ENCODE measurements at regions not wholly inside any gene's neighbourhood (a gene's known extent, or its start where the extent isn't known, plus 50 kb on each side); places are given as distances from the start of the nearest gene placed in this dataset.

DNA sequence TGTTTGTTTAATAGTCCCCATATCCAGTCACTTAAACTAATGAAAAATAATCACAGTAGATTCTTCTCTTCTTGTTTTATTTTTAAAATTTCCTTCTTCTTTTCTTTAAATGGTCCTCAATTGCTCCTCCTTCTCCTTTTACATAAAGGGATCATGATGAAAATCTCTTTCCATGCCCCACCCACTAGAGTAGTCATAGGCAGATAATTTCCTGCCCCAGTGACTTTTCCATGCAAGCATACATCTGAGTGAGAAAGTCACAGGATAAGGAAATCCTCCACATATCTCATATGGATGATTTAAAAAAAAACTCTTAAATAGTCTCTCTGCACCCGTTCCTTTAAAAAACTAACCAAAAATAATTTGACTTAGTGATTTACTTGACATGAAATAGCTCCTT is 552.3 kb upstream of the SETBP1 start:
- H3K9me3 ChIP-seq (ENCODE audit: control insufficient read depth, insufficient read depth, low read depth, low read length), result no peaks in the 10 kb centered on the region
- H3K27ac ChIP-seq (ENCODE audit: extremely low read depth, low read depth, low read length), result no peak overlapping the region
- TF ChIP-seq ZNF211 (tag by site-specific recombination; IDR thresholded peaks at IDR 0.05; ENCODE audit: low read depth) (no peak), SCRT2 (tag by site-specific recombination; IDR thresholded peaks at IDR 0.05) (no peak), ZNF169 (tag by site-specific recombination; IDR thresholded peaks at IDR 0.05) (no peak), ZNF629 (tag by site-specific recombination; IDR thresholded peaks at IDR 0.05) (no peak), PRDM1 (tag by site-specific recombination; IDR thresholded peaks at IDR 0.05) (no peak), TCF7L2 (IDR thresholded peaks at IDR 0.05; ENCODE audit: borderline replicate concordance, low read depth, low read length) (no peak), ZNF654 (tag by site-specific recombination; IDR thresholded peaks at IDR 0.05; ENCODE audit: low read depth) (no peak), ZNF792 (tag by site-specific recombination; IDR thresholded peaks at IDR 0.05) (no peak), ZNF416 (tag by site-specific recombination; IDR thresholded peaks at IDR 0.05) (no peak)
- TF ChIP-seq, protein P1, sequence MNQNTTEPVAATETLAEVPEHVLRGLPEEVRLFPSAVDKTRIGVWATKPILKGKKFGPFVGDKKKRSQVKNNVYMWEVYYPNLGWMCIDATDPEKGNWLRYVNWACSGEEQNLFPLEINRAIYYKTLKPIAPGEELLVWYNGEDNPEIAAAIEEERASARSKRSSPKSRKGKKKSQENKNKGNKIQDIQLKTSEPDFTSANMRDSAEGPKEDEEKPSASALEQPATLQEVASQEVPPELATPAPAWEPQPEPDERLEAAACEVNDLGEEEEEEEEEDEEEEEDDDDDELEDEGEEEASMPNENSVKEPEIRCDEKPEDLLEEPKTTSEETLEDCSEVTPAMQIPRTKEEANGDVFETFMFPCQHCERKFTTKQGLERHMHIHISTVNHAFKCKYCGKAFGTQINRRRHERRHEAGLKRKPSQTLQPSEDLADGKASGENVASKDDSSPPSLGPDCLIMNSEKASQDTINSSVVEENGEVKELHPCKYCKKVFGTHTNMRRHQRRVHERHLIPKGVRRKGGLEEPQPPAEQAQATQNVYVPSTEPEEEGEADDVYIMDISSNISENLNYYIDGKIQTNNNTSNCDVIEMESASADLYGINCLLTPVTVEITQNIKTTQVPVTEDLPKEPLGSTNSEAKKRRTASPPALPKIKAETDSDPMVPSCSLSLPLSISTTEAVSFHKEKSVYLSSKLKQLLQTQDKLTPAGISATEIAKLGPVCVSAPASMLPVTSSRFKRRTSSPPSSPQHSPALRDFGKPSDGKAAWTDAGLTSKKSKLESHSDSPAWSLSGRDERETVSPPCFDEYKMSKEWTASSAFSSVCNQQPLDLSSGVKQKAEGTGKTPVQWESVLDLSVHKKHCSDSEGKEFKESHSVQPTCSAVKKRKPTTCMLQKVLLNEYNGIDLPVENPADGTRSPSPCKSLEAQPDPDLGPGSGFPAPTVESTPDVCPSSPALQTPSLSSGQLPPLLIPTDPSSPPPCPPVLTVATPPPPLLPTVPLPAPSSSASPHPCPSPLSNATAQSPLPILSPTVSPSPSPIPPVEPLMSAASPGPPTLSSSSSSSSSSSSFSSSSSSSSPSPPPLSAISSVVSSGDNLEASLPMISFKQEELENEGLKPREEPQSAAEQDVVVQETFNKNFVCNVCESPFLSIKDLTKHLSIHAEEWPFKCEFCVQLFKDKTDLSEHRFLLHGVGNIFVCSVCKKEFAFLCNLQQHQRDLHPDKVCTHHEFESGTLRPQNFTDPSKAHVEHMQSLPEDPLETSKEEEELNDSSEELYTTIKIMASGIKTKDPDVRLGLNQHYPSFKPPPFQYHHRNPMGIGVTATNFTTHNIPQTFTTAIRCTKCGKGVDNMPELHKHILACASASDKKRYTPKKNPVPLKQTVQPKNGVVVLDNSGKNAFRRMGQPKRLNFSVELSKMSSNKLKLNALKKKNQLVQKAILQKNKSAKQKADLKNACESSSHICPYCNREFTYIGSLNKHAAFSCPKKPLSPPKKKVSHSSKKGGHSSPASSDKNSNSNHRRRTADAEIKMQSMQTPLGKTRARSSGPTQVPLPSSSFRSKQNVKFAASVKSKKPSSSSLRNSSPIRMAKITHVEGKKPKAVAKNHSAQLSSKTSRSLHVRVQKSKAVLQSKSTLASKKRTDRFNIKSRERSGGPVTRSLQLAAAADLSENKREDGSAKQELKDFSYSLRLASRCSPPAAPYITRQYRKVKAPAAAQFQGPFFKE (tag by site-specific recombination; IDR thresholded peaks at IDR 0.05; ENCODE audit: borderline replicate concordance), result no peak
- TF ChIP-seq, protein P2, sequence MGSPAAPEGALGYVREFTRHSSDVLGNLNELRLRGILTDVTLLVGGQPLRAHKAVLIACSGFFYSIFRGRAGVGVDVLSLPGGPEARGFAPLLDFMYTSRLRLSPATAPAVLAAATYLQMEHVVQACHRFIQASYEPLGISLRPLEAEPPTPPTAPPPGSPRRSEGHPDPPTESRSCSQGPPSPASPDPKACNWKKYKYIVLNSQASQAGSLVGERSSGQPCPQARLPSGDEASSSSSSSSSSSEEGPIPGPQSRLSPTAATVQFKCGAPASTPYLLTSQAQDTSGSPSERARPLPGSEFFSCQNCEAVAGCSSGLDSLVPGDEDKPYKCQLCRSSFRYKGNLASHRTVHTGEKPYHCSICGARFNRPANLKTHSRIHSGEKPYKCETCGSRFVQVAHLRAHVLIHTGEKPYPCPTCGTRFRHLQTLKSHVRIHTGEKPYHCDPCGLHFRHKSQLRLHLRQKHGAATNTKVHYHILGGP (tag by site-specific recombination; IDR thresholded peaks at IDR 0.05), result no peak
- TF ChIP-seq, protein P3, sequence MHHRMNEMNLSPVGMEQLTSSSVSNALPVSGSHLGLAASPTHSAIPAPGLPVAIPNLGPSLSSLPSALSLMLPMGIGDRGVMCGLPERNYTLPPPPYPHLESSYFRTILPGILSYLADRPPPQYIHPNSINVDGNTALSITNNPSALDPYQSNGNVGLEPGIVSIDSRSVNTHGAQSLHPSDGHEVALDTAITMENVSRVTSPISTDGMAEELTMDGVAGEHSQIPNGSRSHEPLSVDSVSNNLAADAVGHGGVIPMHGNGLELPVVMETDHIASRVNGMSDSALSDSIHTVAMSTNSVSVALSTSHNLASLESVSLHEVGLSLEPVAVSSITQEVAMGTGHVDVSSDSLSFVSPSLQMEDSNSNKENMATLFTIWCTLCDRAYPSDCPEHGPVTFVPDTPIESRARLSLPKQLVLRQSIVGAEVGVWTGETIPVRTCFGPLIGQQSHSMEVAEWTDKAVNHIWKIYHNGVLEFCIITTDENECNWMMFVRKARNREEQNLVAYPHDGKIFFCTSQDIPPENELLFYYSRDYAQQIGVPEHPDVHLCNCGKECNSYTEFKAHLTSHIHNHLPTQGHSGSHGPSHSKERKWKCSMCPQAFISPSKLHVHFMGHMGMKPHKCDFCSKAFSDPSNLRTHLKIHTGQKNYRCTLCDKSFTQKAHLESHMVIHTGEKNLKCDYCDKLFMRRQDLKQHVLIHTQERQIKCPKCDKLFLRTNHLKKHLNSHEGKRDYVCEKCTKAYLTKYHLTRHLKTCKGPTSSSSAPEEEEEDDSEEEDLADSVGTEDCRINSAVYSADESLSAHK (tag by site-specific recombination; IDR thresholded peaks at IDR 0.05), result no peak
- TF ChIP-seq, protein P4, sequence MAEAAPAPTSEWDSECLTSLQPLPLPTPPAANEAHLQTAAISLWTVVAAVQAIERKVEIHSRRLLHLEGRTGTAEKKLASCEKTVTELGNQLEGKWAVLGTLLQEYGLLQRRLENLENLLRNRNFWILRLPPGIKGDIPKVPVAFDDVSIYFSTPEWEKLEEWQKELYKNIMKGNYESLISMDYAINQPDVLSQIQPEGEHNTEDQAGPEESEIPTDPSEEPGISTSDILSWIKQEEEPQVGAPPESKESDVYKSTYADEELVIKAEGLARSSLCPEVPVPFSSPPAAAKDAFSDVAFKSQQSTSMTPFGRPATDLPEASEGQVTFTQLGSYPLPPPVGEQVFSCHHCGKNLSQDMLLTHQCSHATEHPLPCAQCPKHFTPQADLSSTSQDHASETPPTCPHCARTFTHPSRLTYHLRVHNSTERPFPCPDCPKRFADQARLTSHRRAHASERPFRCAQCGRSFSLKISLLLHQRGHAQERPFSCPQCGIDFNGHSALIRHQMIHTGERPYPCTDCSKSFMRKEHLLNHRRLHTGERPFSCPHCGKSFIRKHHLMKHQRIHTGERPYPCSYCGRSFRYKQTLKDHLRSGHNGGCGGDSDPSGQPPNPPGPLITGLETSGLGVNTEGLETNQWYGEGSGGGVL (tag by site-specific recombination; IDR thresholded peaks at IDR 0.05), result no peak
- H3K36me3 ChIP-seq (ENCODE audit: control insufficient read depth in 2 of 2, insufficient read depth in 1 of 2, low read length in 2 of 2), result no peaks in the 10 kb centered on the region
- H3K4me3 ChIP-seq (ENCODE audit: low read depth, low read length), result no peak overlapping the region
- POLR2A ChIA-PET, result no interaction called here
- CTCF ChIA-PET, result interaction anchor here (1.0 kb wide), 1 partner anchor 29 kb away, joined by 3 read pairs; no protein-coding TSS in a partner anchor
- no peaks in the 10 kb centered on the region for H3K4me1 ChIP-seq (ENCODE audit: control insufficient read depth, insufficient read depth, low read length)

DNA sequence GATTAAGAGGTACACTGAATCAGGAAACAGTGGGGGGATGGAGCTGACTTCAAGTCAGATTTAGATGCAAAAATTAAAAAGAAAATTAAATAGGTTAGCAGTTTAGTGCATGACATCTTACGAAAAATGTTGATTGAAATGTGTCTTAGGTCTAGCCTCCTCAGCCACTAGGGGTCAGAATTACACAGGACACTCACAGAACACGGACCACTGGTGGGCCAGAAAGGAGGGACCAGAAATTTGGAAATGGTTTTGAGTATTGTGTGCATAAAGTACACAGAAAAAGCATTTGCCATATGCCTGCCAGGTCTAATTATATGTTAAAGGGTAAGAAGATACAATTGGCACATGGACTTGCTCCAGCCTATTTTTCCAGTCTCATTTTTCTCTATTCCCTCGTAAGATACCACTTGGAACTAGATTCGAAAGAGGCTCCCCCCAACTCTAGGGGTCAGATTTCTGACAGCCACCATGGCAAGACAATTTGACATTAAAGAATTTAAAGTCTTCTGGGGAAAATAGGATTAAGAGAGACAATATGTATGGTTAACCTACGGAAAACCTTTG is 550.2 kb upstream of the SETBP1 start:
- no peak overlapping the region for H3K4me3 ChIP-seq (ENCODE audit: low read depth, low read length)
- ChIA-PET CTCF (interaction anchor here (0.6 to 1.9 kb wide), 27 partner anchors 8 to 1255 kb away, joined by 3 to 28 read pairs (median 4); no protein-coding TSS in a partner anchor), POLR2A (no interaction called here)
- TF ChIP-seq HOXC10 (CRISPR knock-in tag; IDR thresholded peaks at IDR 0.05), result no peak
- no peak for TF ChIP-seq ZNF155 (tag by site-specific recombination; IDR thresholded peaks at IDR 0.05)
- TF ChIP-seq, protein P5, sequence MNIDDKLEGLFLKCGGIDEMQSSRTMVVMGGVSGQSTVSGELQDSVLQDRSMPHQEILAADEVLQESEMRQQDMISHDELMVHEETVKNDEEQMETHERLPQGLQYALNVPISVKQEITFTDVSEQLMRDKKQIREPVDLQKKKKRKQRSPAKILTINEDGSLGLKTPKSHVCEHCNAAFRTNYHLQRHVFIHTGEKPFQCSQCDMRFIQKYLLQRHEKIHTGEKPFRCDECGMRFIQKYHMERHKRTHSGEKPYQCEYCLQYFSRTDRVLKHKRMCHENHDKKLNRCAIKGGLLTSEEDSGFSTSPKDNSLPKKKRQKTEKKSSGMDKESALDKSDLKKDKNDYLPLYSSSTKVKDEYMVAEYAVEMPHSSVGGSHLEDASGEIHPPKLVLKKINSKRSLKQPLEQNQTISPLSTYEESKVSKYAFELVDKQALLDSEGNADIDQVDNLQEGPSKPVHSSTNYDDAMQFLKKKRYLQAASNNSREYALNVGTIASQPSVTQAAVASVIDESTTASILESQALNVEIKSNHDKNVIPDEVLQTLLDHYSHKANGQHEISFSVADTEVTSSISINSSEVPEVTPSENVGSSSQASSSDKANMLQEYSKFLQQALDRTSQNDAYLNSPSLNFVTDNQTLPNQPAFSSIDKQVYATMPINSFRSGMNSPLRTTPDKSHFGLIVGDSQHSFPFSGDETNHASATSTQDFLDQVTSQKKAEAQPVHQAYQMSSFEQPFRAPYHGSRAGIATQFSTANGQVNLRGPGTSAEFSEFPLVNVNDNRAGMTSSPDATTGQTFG (tag by site-specific recombination; IDR thresholded peaks at IDR 0.05; ENCODE audit: borderline replicate concordance), result no peak
- TF ChIP-seq ZNF561 (tag by site-specific recombination; IDR thresholded peaks at IDR 0.05; ENCODE audit: borderline replicate concordance), result no peak
- no peak for TF ChIP-seq ZNF350 (tag by site-specific recombination; IDR thresholded peaks at IDR 0.05)
- TF ChIP-seq, protein P6, sequence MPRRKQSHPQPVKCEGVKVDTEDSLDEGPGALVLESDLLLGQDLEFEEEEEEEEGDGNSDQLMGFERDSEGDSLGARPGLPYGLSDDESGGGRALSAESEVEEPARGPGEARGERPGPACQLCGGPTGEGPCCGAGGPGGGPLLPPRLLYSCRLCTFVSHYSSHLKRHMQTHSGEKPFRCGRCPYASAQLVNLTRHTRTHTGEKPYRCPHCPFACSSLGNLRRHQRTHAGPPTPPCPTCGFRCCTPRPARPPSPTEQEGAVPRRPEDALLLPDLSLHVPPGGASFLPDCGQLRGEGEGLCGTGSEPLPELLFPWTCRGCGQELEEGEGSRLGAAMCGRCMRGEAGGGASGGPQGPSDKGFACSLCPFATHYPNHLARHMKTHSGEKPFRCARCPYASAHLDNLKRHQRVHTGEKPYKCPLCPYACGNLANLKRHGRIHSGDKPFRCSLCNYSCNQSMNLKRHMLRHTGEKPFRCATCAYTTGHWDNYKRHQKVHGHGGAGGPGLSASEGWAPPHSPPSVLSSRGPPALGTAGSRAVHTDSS (tag by site-specific recombination; IDR thresholded peaks at IDR 0.05), result no peak

More for the DNA sequence above, 550.2 kb upstream of the SETBP1 start:
- no peaks in the 10 kb centered on the region for H3K9me3 ChIP-seq (ENCODE audit: control insufficient read depth, insufficient read depth, low read depth, low read length)
- no peaks in the 10 kb centered on the region for H3K4me1 ChIP-seq (ENCODE audit: control insufficient read depth, insufficient read depth, low read length)
- no peaks in the 10 kb centered on the region for H3K36me3 ChIP-seq (ENCODE audit: control insufficient read depth in 2 of 2, insufficient read depth in 1 of 2, low read length in 2 of 2)
- no peak overlapping the region for H3K27ac ChIP-seq (ENCODE audit: extremely low read depth, low read depth, low read length)

Measured in HEK293 (cell line).